Endothelial cell of umbilical vein (primary cell): ENCODE measurements at regions not wholly inside any gene's neighbourhood (a gene's known extent, or its start where the extent isn't known, plus 50 kb on each side); places are given as distances from the start of the nearest gene placed in this dataset.

Experiments
- BruUV-seq: library from RNA; stranded (reverse); fragments of 400-500 nt; replicated peaks from 2 replicates; lab custom pipeline; 2021; lab: Mats Ljungman, UMichigan
- CTCF ChIA-PET: fragments of 300-600, 350-600 bp; sonication (Branson Sonifier 250); formaldehyde crosslinking; loops from one replicate; lab custom pipeline; 2021; ENCODE audit warnings: antibody characterized with exemption, inconsistent platforms; lab: Charles Lee
- POLR2A ChIA-PET: fragments of 300-600, 350-600 bp; sonication (Branson Sonifier 250); formaldehyde crosslinking; loops from one replicate; lab custom pipeline; 2021; ENCODE audit warnings: antibody characterized with exemption, inconsistent platforms; lab: Charles Lee
- DNase-seq: peaks from one replicate; pipeline ENCODE4 v3.0.0-alpha.2; 2011; ENCODE audit warnings: low read depth, low spot score
- FAIRE-seq: peaks from 2 replicates; lab custom pipeline; 2011; peaks lifted over from hg19 to GRCh38; lab: Jason Lieb, UNC
- H2AFZ ChIP-seq: 2 replicates; pipeline ENCODE4 v1.6.0; 2012; ENCODE audit warnings: low read depth, low read length, control low read depth, inconsistent platforms
- H3K27ac ChIP-seq: 2 replicates; pipeline ENCODE4 v1.5.1; 2011; ENCODE audit warnings: low read depth, mild to moderate bottlenecking, control low read depth, low read length, moderate library complexity; ENCODE audit not compliant: insufficient read depth
- H3K27me3 ChIP-seq, 2 experiments: 2 replicates each; pipeline versions ENCODE4 v1.6.0 to v1.6.1; 2011; ENCODE audit warnings: low read length in 2 of 2, mixed read lengths in 1 of 2; ENCODE audit not compliant: control insufficient read depth in 2 of 2, insufficient read depth in 2 of 2
- H3K36me3 ChIP-seq, 2 experiments: 2 replicates in 1 of 2; 3 replicates in 1 of 2; pipeline ENCODE4 v1.5.1; 2011; ENCODE audit warnings: low read length in 2 of 2, mild to moderate bottlenecking in 1 of 2, moderate library complexity in 1 of 2; ENCODE audit not compliant: control insufficient read depth in 2 of 2, insufficient read depth in 2 of 2; ENCODE audit errors: extremely low read depth in 1 of 2
- H3K4me1 ChIP-seq: 3 replicates; pipeline ENCODE4 v1.5.1; 2011; ENCODE audit warnings: mild to moderate bottlenecking, low read length; ENCODE audit not compliant: control insufficient read depth, insufficient read depth; ENCODE audit errors: extremely low read depth
- H3K4me2 ChIP-seq: 2 replicates; pipeline ENCODE4 v1.6.1; 2011; ENCODE audit warnings: low read length, control low read depth, mixed read lengths; ENCODE audit not compliant: insufficient read depth
- H3K4me3 ChIP-seq, 3 experiments: fragments of 200-600 bp in 1 of 3; sonication (generic), shearing (Covaris generic) in 1 of 3; replicated peaks in 1 of 3; 2 replicates each; pipeline ENCODE4 v1.5.1; 2011 to 2016; ENCODE audit warnings: control low read depth in 3 of 3, low read length in 3 of 3, mild to moderate bottlenecking in 2 of 3, inconsistent platforms in 1 of 3, low read depth in 1 of 3, moderate library complexity in 1 of 3; ENCODE audit not compliant: insufficient read depth in 1 of 3
- H3K79me2 ChIP-seq: 2 replicates; pipeline ENCODE4 v1.6.0; 2012; ENCODE audit warnings: low read length, inconsistent platforms; ENCODE audit not compliant: control insufficient read depth, insufficient read depth
- H3K9ac ChIP-seq: replicated peaks from 2 replicates; pipeline ENCODE3; 2011; ENCODE audit warnings: low read length, control low read depth; ENCODE audit not compliant: insufficient read depth; ENCODE audit errors: extremely low read depth
- H3K9me1 ChIP-seq: replicated peaks from 3 replicates; pipeline ENCODE4 v1.6.0; 2011; ENCODE audit warnings: mild to moderate bottlenecking, low read length; ENCODE audit not compliant: control insufficient read depth, insufficient read depth; ENCODE audit errors: extremely low read depth
- H3K9me3 ChIP-seq: replicated peaks from 2 replicates; pipeline ENCODE4 v1.5.1; 2012; ENCODE audit warnings: low read length, inconsistent platforms; ENCODE audit not compliant: control insufficient read depth, insufficient read depth
- H4K20me1 ChIP-seq: replicated peaks from 2 replicates; pipeline ENCODE3; 2011; ENCODE audit warnings: mild to moderate bottlenecking, low read length; ENCODE audit not compliant: control insufficient read depth, insufficient read depth; ENCODE audit errors: extremely low read depth
- CTCF ChIP-seq, 2 donors: IDR thresholded peaks; 1 replicate in 1 of 2; 2 replicates in 1 of 2; pipeline ENCODE4 v1.5.1; 2011; ENCODE audit warnings: low read length in 2 of 2, mild to moderate bottlenecking in 2 of 2, moderate library complexity in 2 of 2, control low read depth in 1 of 2, inconsistent platforms in 1 of 2, low read depth in 1 of 2; ENCODE audit not compliant: insufficient read depth in 1 of 2; ENCODE audit errors: extremely low read depth in 1 of 2
- EZH2 ChIP-seq: IDR thresholded peaks from 2 replicates; pipeline ENCODE4 v1.6.1; 2012; ENCODE audit warnings: borderline replicate concordance, low read depth, mild to moderate bottlenecking, moderate library complexity, low read length, inconsistent platforms; ENCODE audit not compliant: severe bottlenecking
- FOS ChIP-seq: IDR thresholded peaks from 2 replicates; pipeline ENCODE4 v1.6.1; 2011; ENCODE audit warnings: mild to moderate bottlenecking, low read length, moderate library complexity, borderline replicate concordance; ENCODE audit not compliant: insufficient read depth
- GATA2 ChIP-seq: IDR thresholded peaks from 2 replicates; pipeline ENCODE4 v1.7.0; 2011; ENCODE audit warnings: low read depth, mild to moderate bottlenecking, moderate library complexity, mixed read lengths, low read length; ENCODE audit not compliant: insufficient read length, insufficient read depth
- JUN ChIP-seq: IDR thresholded peaks from 2 replicates; pipeline ENCODE4 v1.6.1; 2011; ENCODE audit warnings: borderline replicate concordance, low read depth; ENCODE audit not compliant: insufficient read length, insufficient read depth
- MAX ChIP-seq: IDR thresholded peaks from 2 replicates; pipeline ENCODE4 v1.6.1; 2011; ENCODE audit not compliant: insufficient read depth, insufficient read length
- MYC ChIP-seq: IDR thresholded peaks from one replicate; pipeline ENCODE4 v1.6.1; 2011; ENCODE audit warnings: mild to moderate bottlenecking, low read depth, low read length
- POLR2A ChIP-seq: IDR thresholded peaks from 2 replicates; pipeline ENCODE4 v1.6.1; 2012; ENCODE audit warnings: low read depth, mild to moderate bottlenecking, control low read depth, low read length
- POLR2AphosphoS5 ChIP-seq: IDR thresholded peaks from 2 replicates; pipeline ENCODE4 v1.6.1; 2012; ENCODE audit warnings: low read depth, mild to moderate bottlenecking, control low read depth, low read length, moderate library complexity; ENCODE audit not compliant: insufficient read depth
- dilution Hi-C: fragments of 300-500 bp; cut with MboI; formaldehyde crosslinking; loops from one replicate; pipeline ENCODE4 v1.15.0; 2019; ENCODE audit warnings: low sequenced_read_pairs; ENCODE audit not compliant: extremely low pct_ligation_motif_present
- intact Hi-C: fragments of 100-400 bp; cut with micrococcal nuclease; formaldehyde crosslinking; loops from one replicate; pipeline ENCODE4 v1.10.0; 2022

GRCh38 chr6:141117874-141118273 is 1014.9 kb upstream of the GJE1 start:
- CTCF ChIA-PET = interaction anchor here (1.1 to 1.4 kb wide), 3 partner anchors 9 to 13 kb away, joined by 3 to 6 read pairs (median 4); no protein-coding TSS in a partner anchor
- POLR2A ChIA-PET = no interaction called here
- H3K4me3 ChIP-seq = no peak overlapping the region
- no peak overlapping the region for H3K4me2 ChIP-seq
- H2AFZ ChIP-seq = no peak overlapping the region
- no peak for TF ChIP-seq FOS
- TF ChIP-seq CTCF (IDR thresholded peaks at IDR 0.05; ENCODE audit: extremely low read depth in 1 of 2, insufficient read depth in 1 of 2, low read depth in 1 of 2, low read length in 2 of 2) = no peak
- no peak for TF ChIP-seq POLR2A
- no peak for TF ChIP-seq MYC
- TF ChIP-seq MAX = no peak
- no peak for TF ChIP-seq POLR2AphosphoS5
- no peak for TF ChIP-seq GATA2
- TF ChIP-seq EZH2 = no peak
- no peak for TF ChIP-seq JUN
- H3K9ac ChIP-seq = no peak overlapping the region
- H3K36me3 ChIP-seq = no peaks in the 10 kb centered on the region
- no peaks in the 10 kb centered on the region for H3K9me1 ChIP-seq
- no peak overlapping the region for H3K27ac ChIP-seq
- H4K20me1 ChIP-seq = no peaks in the 10 kb centered on the region
- H3K9me3 ChIP-seq = no peaks in the 10 kb centered on the region
- BruUV-seq = no TSS peak
- dilution Hi-C loops (no loop called here), intact Hi-C loops (no loop called here)
- FAIRE-seq (no peak), DNase-seq (no peak)
- no peaks in the 10 kb centered on the region for H3K4me1 ChIP-seq
- no peaks in the 10 kb centered on the region for H3K79me2 ChIP-seq
- no peaks in the 10 kb centered on the region for H3K27me3 ChIP-seq
